Hematopoietic multipotent progenitor cell (in vitro differentiated cells): ENCODE measurements at regions not wholly inside any gene's neighbourhood (a gene's known extent, or its start where the extent isn't known, plus 50 kb on each side); places are given as distances from the start of the nearest gene placed in this dataset.
"Not testable (repeated sequence)": the region's sequence is repeated elsewhere in the genome, so short reads cannot be mapped to it uniquely, and the experiment has no call there.

Experiments
- DNase-seq, 3 donors: peaks; one replicate each; pipeline ENCODE4 v3.0.0-alpha.2; 2011 to 2015; ENCODE audit warnings: low read depth in 2 of 3, low spot score in 2 of 3

- DNase-seq: no peak
These were observed 184.3 kb upstream of the HMCN1 start for GRCh38 chr1:185549906-185550305.

GRCh38 chr1:185546029-185546428 is 188.2 kb upstream of the HMCN1 start:
- DNase-seq: no peak

- DNase-seq: no peak
These were observed 192.3 kb upstream of the HMCN1 start for GRCh38 chr1:185541871-185542301.

GRCh38 chr1:185540295-185540694 is 193.9 kb upstream of the HMCN1 start:
- DNase-seq: no peak

- DNase-seq: no peak
These were observed 194.8 kb upstream of the HMCN1 start for GRCh38 chr1:185539277-185539943.

GRCh38 chr1:185538309-185538898 is 195.8 kb upstream of the HMCN1 start:
- DNase-seq: not testable (repeated sequence)

GRCh38 chr1:185537596-185537995 is 196.6 kb upstream of the HMCN1 start:
- DNase-seq: no peak

GRCh38 chr1:185536165-185536920 is 197.8 kb upstream of the HMCN1 start:
- DNase-seq: no peak

GRCh38 chr1:185535621-185536020 is 198.6 kb upstream of the HMCN1 start:
- DNase-seq: no peak

GRCh38 chr1:185534801-185535200 is 199.4 kb upstream of the HMCN1 start:
- peak in 2 of 3 donors; percentile 12 to 51 for DNase-seq

GRCh38 chr1:185533596-185533995 is 200.6 kb upstream of the HMCN1 start:
- no peak for DNase-seq

GRCh38 chr1:185532856-185533255 is 201.3 kb upstream of the HMCN1 start:
- DNase-seq: no peak

GRCh38 chr1:185531838-185532237 is 202.4 kb upstream of the HMCN1 start:
- DNase-seq: no peak

- DNase-seq: no peak
These were observed 204.0 kb upstream of the HMCN1 start for GRCh38 chr1:185530215-185530614.

- DNase-seq: no peak
These were observed 204.5 kb upstream of the HMCN1 start for GRCh38 chr1:185529673-185530072.

- no peak for DNase-seq
These were observed 206.0 kb upstream of the HMCN1 start for GRCh38 chr1:185528084-185528676.

GRCh38 chr1:185526344-185527307 is 207.6 kb upstream of the HMCN1 start:
- DNase-seq: peak in 1 of 3 donors; percentile 15

- DNase-seq: no peak
These were observed 203.3 kb upstream of the IVNS1ABP start for GRCh38 chr1:185520188-185520920.

- peak in 1 of 3 donors; percentile 13 for DNase-seq
These were observed 200.9 kb upstream of the IVNS1ABP start for GRCh38 chr1:185517808-185518419.
